Mesenchymal stem cell (in vitro differentiated cells and primary cell): ENCODE measurements at regions not wholly inside any gene's neighbourhood (a gene's known extent, or its start where the extent isn't known, plus 50 kb on each side); places are given as distances from the start of the nearest gene placed in this dataset.

Experiments
- DNase-seq: peaks from one replicate; pipeline ENCODE4 v3.0.0-alpha.2; 2013
- H2AFZ ChIP-seq: one replicate; pipeline ENCODE4 v1.6.1; 2013; ENCODE audit warnings: low read depth, mild to moderate bottlenecking, control low read depth, inconsistent platforms, low read length, moderate library complexity
- H2AK5ac ChIP-seq: 2 replicates; pipeline ENCODE4 v1.6.1; 2013; ENCODE audit warnings: low read length, moderate library complexity, mild to moderate bottlenecking, inconsistent platforms; ENCODE audit not compliant: severe bottlenecking
- H2BK120ac ChIP-seq: one replicate; pipeline ENCODE4 v1.6.1; 2013; ENCODE audit warnings: low read depth, mild to moderate bottlenecking, inconsistent platforms, low read length, moderate library complexity
- H2BK12ac ChIP-seq, 2 experiments: one replicate each; pipeline ENCODE4 v1.6.1; 2013; ENCODE audit warnings: inconsistent platforms in 2 of 2, low read length in 2 of 2, mild to moderate bottlenecking in 2 of 2, moderate library complexity in 2 of 2, control low read depth in 1 of 2
- H2BK15ac ChIP-seq: one replicate; pipeline ENCODE4 v1.6.1; 2013; ENCODE audit warnings: mild to moderate bottlenecking, low read depth, inconsistent platforms; ENCODE audit not compliant: poor library complexity, severe bottlenecking
- H2BK5ac ChIP-seq: 2 replicates; pipeline ENCODE4 v1.6.1; 2013; ENCODE audit warnings: low read depth, mild to moderate bottlenecking, low read length, control low read depth, inconsistent platforms; ENCODE audit not compliant: poor library complexity, severe bottlenecking
- H3K14ac ChIP-seq, 2 experiments: one replicate each; pipeline ENCODE4 v1.6.1; 2013; ENCODE audit warnings: inconsistent platforms in 2 of 2, low read length in 2 of 2, control low read depth in 1 of 2, mild to moderate bottlenecking in 1 of 2, moderate library complexity in 1 of 2
- H3K18ac ChIP-seq, 2 experiments: one replicate each; pipeline ENCODE4 v1.6.1; 2013; ENCODE audit warnings: inconsistent platforms in 2 of 2, low read length in 2 of 2, control low read depth in 1 of 2, low read depth in 1 of 2, mild to moderate bottlenecking in 1 of 2
- H3K23ac ChIP-seq, 2 experiments: one replicate each; pipeline ENCODE4 v1.6.1; 2013; ENCODE audit warnings: inconsistent platforms in 2 of 2, low read length in 2 of 2, mild to moderate bottlenecking in 2 of 2, moderate library complexity in 2 of 2, control low read depth in 1 of 2
- H3K27ac ChIP-seq: 2 replicates; pipeline ENCODE4 v1.5.1; 2013; ENCODE audit warnings: mild to moderate bottlenecking, moderate library complexity, low read length, control low read depth, inconsistent platforms; ENCODE audit not compliant: poor library complexity, severe bottlenecking
- H3K27me3 ChIP-seq, 2 experiments: 2 replicates each; pipeline versions ENCODE4 v1.6.1 to v1.7.0; 2013; ENCODE audit warnings: low read length in 2 of 2, mild to moderate bottlenecking in 2 of 2, moderate library complexity in 2 of 2, control low read depth in 1 of 2, inconsistent platforms in 1 of 2; ENCODE audit not compliant: control insufficient read depth in 1 of 2, insufficient read depth in 1 of 2
- H3K36me3 ChIP-seq, 2 experiments: 2 replicates each; pipeline versions ENCODE4 v1.6.1 to v1.7.0; 2013; ENCODE audit warnings: low read length in 2 of 2, control low read depth in 1 of 2, inconsistent platforms in 1 of 2, low read depth in 1 of 2, mild to moderate bottlenecking in 1 of 2; ENCODE audit not compliant: insufficient read depth in 2 of 2, control insufficient read depth in 1 of 2
- H3K4ac ChIP-seq, 2 experiments: one replicate each; pipeline ENCODE4 v1.6.1; 2013; ENCODE audit warnings: inconsistent platforms in 2 of 2, low read length in 2 of 2, mild to moderate bottlenecking in 2 of 2, moderate library complexity in 2 of 2, control low read depth in 1 of 2, low read depth in 1 of 2
- H3K4me1 ChIP-seq: 2 replicates; pipeline ENCODE4 v1.6.1; 2013; ENCODE audit warnings: low read depth, low read length, control low read depth; ENCODE audit not compliant: control insufficient read depth, insufficient read depth
- H3K4me2 ChIP-seq: 2 replicates; pipeline ENCODE4 v1.6.1; 2013; ENCODE audit warnings: low read length, mild to moderate bottlenecking, inconsistent platforms; ENCODE audit not compliant: poor library complexity, severe bottlenecking
- H3K4me3 ChIP-seq, 2 experiments: 2 replicates each; pipeline versions ENCODE4 v1.5.1 to v1.7.0; 2013; ENCODE audit warnings: low read length in 2 of 2, mild to moderate bottlenecking in 2 of 2, control low read depth in 1 of 2, low read depth in 1 of 2; ENCODE audit not compliant: insufficient read depth in 1 of 2
- H3K79me1 ChIP-seq: replicated peaks from 2 replicates; pipeline ENCODE4 v1.6.1; 2013; ENCODE audit warnings: mild to moderate bottlenecking, control low read depth, low read length, inconsistent platforms; ENCODE audit not compliant: poor library complexity, severe bottlenecking
- H3K9ac ChIP-seq: 2 replicates; pipeline ENCODE4 v1.7.0; 2013; ENCODE audit warnings: mild to moderate bottlenecking, low read length, moderate library complexity
- H3K9me3 ChIP-seq: 2 replicates; pipeline ENCODE4 v1.7.0; 2013; ENCODE audit warnings: mild to moderate bottlenecking, low read length; ENCODE audit not compliant: control insufficient read depth
- H4K8ac ChIP-seq: one replicate; pipeline ENCODE4 v1.6.1; 2013; ENCODE audit warnings: inconsistent platforms, mild to moderate bottlenecking, low read length, moderate library complexity
- H4K91ac ChIP-seq: one replicate; pipeline ENCODE4 v1.6.1; 2013; ENCODE audit warnings: mild to moderate bottlenecking, low read length, inconsistent platforms
- WGBS: methylation state at CpG from one replicate; pipeline ENCODE4 v1.1.7; 2013; ENCODE audit warnings: mixed read lengths; 5-methylcytosine and 5-hydroxymethylcytosine counted together

DNA sequence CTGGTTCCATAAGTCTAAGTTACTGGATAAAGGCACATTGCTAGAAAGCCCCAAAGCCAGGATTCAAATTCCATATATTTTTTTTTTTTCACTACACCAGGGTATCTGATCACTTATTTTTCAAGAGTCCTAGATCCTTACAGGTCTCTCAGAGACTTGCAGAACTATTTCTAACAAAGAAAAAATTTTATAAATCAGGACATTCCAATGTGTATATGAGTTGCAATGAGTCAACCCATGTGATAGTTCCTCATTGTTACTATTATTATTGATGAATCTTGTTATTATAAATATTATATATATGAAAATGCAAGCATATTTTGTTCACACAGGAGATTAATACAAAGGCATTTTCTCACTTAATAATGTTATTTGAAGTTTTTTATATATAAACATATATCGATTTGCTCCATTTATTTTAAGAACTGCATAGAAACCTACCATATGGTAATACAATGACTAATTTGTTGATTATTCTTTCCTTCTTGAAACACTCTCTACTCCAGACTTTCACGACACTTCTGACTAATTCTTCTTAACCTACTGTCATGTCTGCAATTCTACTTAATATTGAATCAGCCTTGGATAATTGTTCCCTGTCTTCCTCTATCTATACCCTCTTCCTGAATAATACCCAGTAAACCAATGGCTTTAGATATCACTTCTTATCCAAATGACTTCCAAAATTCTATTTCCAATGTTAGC, 968.4 kb upstream of the NRXN1 start:
- no peak overlapping the region for H2BK120ac ChIP-seq
- no peak overlapping the region for H3K9ac ChIP-seq
- no peak overlapping the region for H3K4ac ChIP-seq
- no peak overlapping the region for H3K4me2 ChIP-seq
- no peaks in the 10 kb centered on the region for H3K27me3 ChIP-seq
- no peak overlapping the region for H2BK15ac ChIP-seq
- no peaks in the 10 kb centered on the region for H3K4me1 ChIP-seq
- no peaks in the 10 kb centered on the region for H3K79me1 ChIP-seq
- H3K27ac ChIP-seq = no peak overlapping the region
- H3K9me3 ChIP-seq = no peaks in the 10 kb centered on the region
- H4K8ac ChIP-seq = no peak overlapping the region
- no peak overlapping the region for H3K14ac ChIP-seq
- no peak overlapping the region for H2BK5ac ChIP-seq
- H2AK5ac ChIP-seq = no peak overlapping the region
- H3K4me3 ChIP-seq = no peak overlapping the region
- H2BK12ac ChIP-seq = no peak overlapping the region
- no peak overlapping the region for H2AFZ ChIP-seq
- H3K23ac ChIP-seq = no peak overlapping the region
- H3K18ac ChIP-seq = no peak overlapping the region
- WGBS = 81% methylated on average over 2 of the region's 2 CpGs
- no peaks in the 10 kb centered on the region for H3K36me3 ChIP-seq
- DNase-seq = no peak
- no peak overlapping the region for H4K91ac ChIP-seq

DNA sequence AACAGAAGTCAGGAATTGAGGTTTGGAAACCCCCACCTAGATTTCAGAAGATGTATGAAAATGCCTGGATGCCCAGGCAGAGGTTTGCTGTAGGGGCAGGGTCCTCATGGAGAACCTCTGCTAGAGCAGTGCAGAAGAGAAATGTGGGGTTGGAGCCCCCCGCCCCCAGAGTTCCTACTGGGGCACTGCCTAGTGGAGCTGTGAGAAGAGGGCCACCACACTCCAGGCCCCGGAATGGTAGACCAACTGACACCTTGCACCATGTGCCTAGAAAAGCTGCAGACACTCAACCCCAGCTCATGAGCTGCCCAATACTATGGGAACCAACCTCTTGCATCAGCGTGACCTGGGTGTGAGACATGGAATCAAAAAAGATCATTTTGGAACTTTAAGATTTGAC, 967.0 kb upstream of the NRXN1 start:
- Histone ChIP-seq H3K27ac (no peak overlapping the region), H3K14ac (no peak overlapping the region), H2AFZ (no peak overlapping the region), H3K79me1 (no peaks in the 10 kb centered on the region), H2AK5ac (no peak overlapping the region), H3K4me2 (no peak overlapping the region), H4K8ac (no peak overlapping the region), H2BK12ac (no peak overlapping the region), H3K4me3 (no peak overlapping the region), H3K9ac (no peak overlapping the region), H3K27me3 (no peaks in the 10 kb centered on the region), H3K4me1 (no peaks in the 10 kb centered on the region), H2BK15ac (no peak overlapping the region), H2BK120ac (no peak overlapping the region), H4K91ac (no peak overlapping the region), H3K18ac (no peak overlapping the region), H2BK5ac (no peak overlapping the region), H3K23ac (no peak overlapping the region), H3K9me3 (no peaks in the 10 kb centered on the region), H3K4ac (no peak overlapping the region), H3K36me3 (no peaks in the 10 kb centered on the region)
- 91% methylated on average over 3 of the region's 3 CpGs for WGBS
- no peak for DNase-seq

DNA sequence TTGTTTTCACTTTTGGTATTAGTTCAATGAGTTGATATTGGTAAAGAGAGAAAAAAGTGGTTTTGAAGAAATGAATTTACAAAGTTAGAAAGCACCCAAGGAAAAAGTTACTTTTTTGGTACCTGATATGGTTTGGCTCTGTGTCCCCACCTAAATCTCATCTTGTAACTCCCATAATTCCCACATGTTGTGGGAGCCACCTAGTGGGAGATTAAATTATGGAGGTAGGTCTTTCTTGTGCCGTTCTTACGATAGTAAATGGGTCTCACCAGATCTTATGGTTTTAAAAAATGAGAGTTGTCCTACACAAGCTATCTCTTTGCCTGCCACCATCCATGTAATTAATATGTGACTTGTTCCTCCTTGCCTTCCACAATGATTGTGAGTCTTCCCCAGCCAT, 965.6 kb upstream of the NRXN1 start:
- Histone ChIP-seq H3K18ac (no peak overlapping the region), H3K4me3 (no peak overlapping the region), H3K4me1 (no peaks in the 10 kb centered on the region), H2BK12ac (no peak overlapping the region), H2AFZ (no peak overlapping the region), H3K14ac (no peak overlapping the region), H2BK15ac (no peak overlapping the region), H3K9ac (no peak overlapping the region), H2AK5ac (no peak overlapping the region), H3K4me2 (no peak overlapping the region), H4K91ac (no peak overlapping the region), H3K36me3 (no peaks in the 10 kb centered on the region), H3K4ac (no peak overlapping the region), H3K79me1 (no peaks in the 10 kb centered on the region), H3K27me3 (no peaks in the 10 kb centered on the region), H2BK5ac (no peak overlapping the region), H2BK120ac (no peak overlapping the region), H4K8ac (no peak overlapping the region), H3K9me3 (no peaks in the 10 kb centered on the region), H3K23ac (no peak overlapping the region), H3K27ac (no peak overlapping the region)
- no peak for DNase-seq
- WGBS = 94% methylated on average over 2 of the region's 2 CpGs

DNA sequence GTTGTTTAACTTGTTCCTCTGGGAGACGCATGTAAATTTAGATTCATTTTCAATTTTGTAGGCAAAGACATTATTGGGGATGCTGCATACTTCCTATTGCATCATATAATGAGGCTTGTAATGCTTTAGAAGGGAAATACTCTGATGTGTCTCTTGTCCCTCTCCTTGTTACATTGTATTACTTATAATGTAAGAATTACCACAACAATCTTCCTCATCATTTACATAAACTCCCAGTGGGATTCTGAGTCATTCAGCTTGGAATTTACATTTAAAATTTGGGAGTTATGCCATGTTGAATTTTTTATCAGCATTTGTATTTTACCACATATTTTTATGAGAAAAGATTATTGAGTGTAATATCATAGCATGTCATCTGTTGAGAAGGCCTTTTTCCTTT, 963.4 kb upstream of the NRXN1 start:
- H2BK12ac ChIP-seq = no peak overlapping the region
- H4K91ac ChIP-seq = no peak overlapping the region
- H3K27ac ChIP-seq = no peak overlapping the region
- no peak overlapping the region for H3K23ac ChIP-seq
- 40% methylated on average over 1 of the region's 1 CpG for WGBS
- H2AK5ac ChIP-seq = no peak overlapping the region
- H3K14ac ChIP-seq = no peak overlapping the region
- H3K9me3 ChIP-seq = no peaks in the 10 kb centered on the region
- H3K9ac ChIP-seq = no peak overlapping the region
- H3K4ac ChIP-seq = no peak overlapping the region
- H3K27me3 ChIP-seq = no peaks in the 10 kb centered on the region
- H2BK15ac ChIP-seq = no peak overlapping the region
- DNase-seq = peak; percentile 15
- no peak overlapping the region for H3K18ac ChIP-seq
- H2BK120ac ChIP-seq = no peak overlapping the region
- H2AFZ ChIP-seq = no peak overlapping the region
- no peaks in the 10 kb centered on the region for H3K79me1 ChIP-seq
- no peak overlapping the region for H3K4me3 ChIP-seq
- no peak overlapping the region for H2BK5ac ChIP-seq
- H3K4me2 ChIP-seq = no peak overlapping the region
- no peaks in the 10 kb centered on the region for H3K36me3 ChIP-seq
- no peaks in the 10 kb centered on the region for H3K4me1 ChIP-seq
- no peak overlapping the region for H4K8ac ChIP-seq
